Smooth muscle cell (in vitro differentiated cells): ENCODE measurements at regions not wholly inside any gene's neighbourhood (a gene's known extent, or its start where the extent isn't known, plus 50 kb on each side); places are given as distances from the start of the nearest gene placed in this dataset.
A peak's percentile ranks its signal among the peaks of the same experiment; 100 is the strongest.

Source experiments
- DNase-seq: peaks from one replicate; lab custom pipeline; 2025; ENCODE audit not compliant: unreplicated experiment; lab: John Stamatoyannopoulos, UW
- H2AFZ ChIP-seq: fragments of 200-600 bp; sonication (generic); 2 replicates; pipeline ENCODE4 v1.6.0; 2016; ENCODE audit warnings: antibody characterized with exemption, low read depth, mild to moderate bottlenecking
- H3F3A ChIP-seq: fragments of 200-600 bp; sonication (generic); 2 replicates; pipeline ENCODE4 v1.6.0; 2017; ENCODE audit warnings: antibody characterized with exemption, low read depth
- H3K27ac ChIP-seq: fragments of 200-600 bp; sonication (generic); 2 replicates; pipeline ENCODE4 v1.5.1; 2016; ENCODE audit warnings: low read depth, mild to moderate bottlenecking
- H3K27me3 ChIP-seq: fragments of 200-600 bp; sonication (generic); 2 replicates; pipeline ENCODE4 v1.6.1; 2016; ENCODE audit warnings: low read depth, mild to moderate bottlenecking
- H3K36me3 ChIP-seq: fragments of 200-600 bp; sonication (generic); 2 replicates; pipeline ENCODE4 v1.5.1; 2016; ENCODE audit warnings: low read depth
- H3K4me1 ChIP-seq: fragments of 200-600 bp; sonication (generic); 2 replicates; pipeline ENCODE4 v1.5.1; 2016; ENCODE audit warnings: low read depth
- H3K4me2 ChIP-seq: fragments of 200-600 bp; sonication (generic); 2 replicates; pipeline ENCODE4 v1.6.0; 2016; ENCODE audit warnings: mild to moderate bottlenecking
- H3K4me3 ChIP-seq: fragments of 200-600 bp; sonication (generic); 2 replicates; pipeline ENCODE4 v1.5.1; 2016; ENCODE audit warnings: mild to moderate bottlenecking
- H3K79me2 ChIP-seq: fragments of 200-600 bp; sonication (generic); 2 replicates; pipeline ENCODE4 v1.6.0; 2016; ENCODE audit warnings: low read depth, mild to moderate bottlenecking
- H3K9ac ChIP-seq: fragments of 200-600 bp; sonication (generic); 2 replicates; pipeline ENCODE4 v1.6.0; 2016; ENCODE audit warnings: low read depth
- H3K9me3 ChIP-seq: fragments of 200-600 bp; sonication (generic); replicated peaks from 2 replicates; pipeline ENCODE4 v1.5.1; 2016; ENCODE audit warnings: low read depth
- H4K20me1 ChIP-seq: fragments of 200-600 bp; sonication (generic); 2 replicates; pipeline ENCODE4 v1.6.0; 2016; ENCODE audit warnings: low read depth
- CTCF ChIP-seq: fragments of 200-600 bp; sonication (generic); IDR thresholded peaks from 2 replicates; pipeline ENCODE4 v1.5.1; 2017; ENCODE audit warnings: borderline replicate concordance, mild to moderate bottlenecking, antibody characterized with exemption; ENCODE audit not compliant: insufficient read depth, poor library complexity, severe bottlenecking
- WGBS: methylation state at CpG from one replicate; pipeline ENCODE4 v1.1.7; 2016; ENCODE audit warnings: low lambda C conversion rate; 5-methylcytosine and 5-hydroxymethylcytosine counted together

- no peak overlapping the region for H3K9ac ChIP-seq
- no peaks in the 10 kb centered on the region for H3F3A ChIP-seq
- no peaks in the 10 kb centered on the region for H3K36me3 ChIP-seq
- no peak overlapping the region for H2AFZ ChIP-seq
- no peaks in the 10 kb centered on the region for H3K79me2 ChIP-seq
- H3K4me2 ChIP-seq = no peak overlapping the region
- no peak for TF ChIP-seq CTCF
- no peak for DNase-seq
- H4K20me1 ChIP-seq = no peaks in the 10 kb centered on the region
- H3K9me3 ChIP-seq = no peaks in the 10 kb centered on the region
- H3K27ac ChIP-seq = no peak overlapping the region
- WGBS = 96% methylated on average over 1 of the region's 1 CpG
- H3K4me1 ChIP-seq = peaks cover 3% of the 10 kb centered on the region
- H3K4me3 ChIP-seq = no peak overlapping the region
- no peaks in the 10 kb centered on the region for H3K27me3 ChIP-seq
These were observed 233.0 kb downstream of the PCDH18 start for GRCh38 chr4:137299281-137299680.

GRCh38 chr4:137293281-137293680 lies 239.0 kb downstream of the PCDH18 start:
- Histone ChIP-seq H3K4me1 (peaks cover 8% of the 10 kb centered on the region), H3K4me3 (no peak overlapping the region), H2AFZ (peak overlapping the region; percentile 62), H3K27me3 (no peaks in the 10 kb centered on the region), H3K4me2 (no peak overlapping the region), H4K20me1 (no peaks in the 10 kb centered on the region), H3F3A (no peaks in the 10 kb centered on the region), H3K79me2 (no peaks in the 10 kb centered on the region), H3K9me3 (no peaks in the 10 kb centered on the region), H3K36me3 (no peaks in the 10 kb centered on the region), H3K27ac (no peak overlapping the region), H3K9ac (no peak overlapping the region)
- no peak for TF ChIP-seq CTCF
- 92% methylated on average over 1 of the region's 1 CpG for WGBS
- DNase-seq = no peak

- Histone ChIP-seq H3K4me3 (no peak overlapping the region), H3F3A (no peaks in the 10 kb centered on the region), H3K4me1 (no peaks in the 10 kb centered on the region), H3K79me2 (no peaks in the 10 kb centered on the region), H3K27ac (no peak overlapping the region), H2AFZ (no peak overlapping the region), H3K27me3 (no peaks in the 10 kb centered on the region), H3K4me2 (no peak overlapping the region), H3K36me3 (no peaks in the 10 kb centered on the region), H3K9me3 (no peaks in the 10 kb centered on the region), H3K9ac (no peak overlapping the region), H4K20me1 (no peaks in the 10 kb centered on the region)
- DNase-seq = no peak
- TF ChIP-seq CTCF = peak; percentile 38
These were observed 248.6 kb downstream of the PCDH18 start for GRCh38 chr4:137283737-137284136.

- no peaks in the 10 kb centered on the region for H3K4me1 ChIP-seq
- H2AFZ ChIP-seq = no peak overlapping the region
- no peak for DNase-seq
- H3K9me3 ChIP-seq = no peaks in the 10 kb centered on the region
- no peaks in the 10 kb centered on the region for H3K36me3 ChIP-seq
- no peaks in the 10 kb centered on the region for H3K27me3 ChIP-seq
- H3K27ac ChIP-seq = no peak overlapping the region
- no peaks in the 10 kb centered on the region for H4K20me1 ChIP-seq
- no peak for TF ChIP-seq CTCF
- H3F3A ChIP-seq = no peaks in the 10 kb centered on the region
- WGBS = 94% methylated on average over 1 of the region's 1 CpG
- no peak overlapping the region for H3K9ac ChIP-seq
- H3K4me3 ChIP-seq = no peak overlapping the region
- no peaks in the 10 kb centered on the region for H3K79me2 ChIP-seq
- no peak overlapping the region for H3K4me2 ChIP-seq
These were observed 253.9 kb downstream of the PCDH18 start for GRCh38 chr4:137278431-137278830.
